Activated T-cell treated with anti-CD3 and anti-CD28 coated beads for 4 hours (primary cell): ENCODE measurements at regions not wholly inside any gene's neighbourhood (a gene's known extent, or its start where the extent isn't known, plus 50 kb on each side); places are given as distances from the start of the nearest gene placed in this dataset.

Source experiments
- DNase-seq: peaks from one replicate; pipeline ENCODE4 v3.0.0-alpha.2; 2020

- no peak for DNase-seq
Observed at GRCh38 chr1:208600456-208601190, 356.4 kb upstream of the PLXNA2 start.

GRCh38 chr1:208601561-208601960 is 357.4 kb upstream of the PLXNA2 start:
- DNase-seq, result no peak

GRCh38 chr1:208603721-208604120 is 359.5 kb upstream of the PLXNA2 start:
- no peak for DNase-seq

GRCh38 chr1:208604295-208604694 is 360.1 kb upstream of the PLXNA2 start:
- DNase-seq, result no peak

GRCh38 chr1:208606959-208607358 is 362.8 kb upstream of the PLXNA2 start:
- no peak for DNase-seq

- DNase-seq, result no peak
Observed at GRCh38 chr1:208607616-208608015, 363.4 kb upstream of the PLXNA2 start.

GRCh38 chr1:208614610-208615009 is 370.4 kb upstream of the PLXNA2 start:
- no peak for DNase-seq

GRCh38 chr1:208615371-208615770 is 371.2 kb upstream of the PLXNA2 start:
- DNase-seq, result no peak

- no peak for DNase-seq
Observed at GRCh38 chr1:208616776-208617175, 372.6 kb upstream of the PLXNA2 start.

- DNase-seq, result no peak
Observed at GRCh38 chr1:208628022-208628914, 384.1 kb upstream of the PLXNA2 start.

GRCh38 chr1:208631092-208631491 is 386.9 kb upstream of the PLXNA2 start:
- no peak for DNase-seq

GRCh38 chr1:208631506-208631905 is 387.3 kb upstream of the PLXNA2 start:
- DNase-seq, result no peak

GRCh38 chr1:208634346-208635140 is 390.4 kb upstream of the PLXNA2 start:
- no peak for DNase-seq

GRCh38 chr1:208637181-208637580 is 393.0 kb upstream of the PLXNA2 start:
- DNase-seq, result no peak

- DNase-seq, result no peak
Observed at GRCh38 chr1:208639382-208639781, 395.2 kb upstream of the PLXNA2 start.

GRCh38 chr1:208640295-208640694 is 396.1 kb upstream of the PLXNA2 start:
- no peak for DNase-seq

GRCh38 chr1:208641579-208642280 is 397.5 kb upstream of the PLXNA2 start:
- DNase-seq, result no peak

- DNase-seq, result no peak
Observed at GRCh38 chr1:208643005-208643597, 398.9 kb upstream of the PLXNA2 start.

- no peak for DNase-seq
Observed at GRCh38 chr1:208644401-208645160, 400.4 kb upstream of the PLXNA2 start.

GRCh38 chr1:208646431-208646830 is 402.2 kb upstream of the PLXNA2 start:
- no peak for DNase-seq

- no peak for DNase-seq
Observed at GRCh38 chr1:208648146-208648545, 404.0 kb upstream of the PLXNA2 start.
